ENCODE measurements at regions not wholly inside any gene's neighbourhood (a gene's known extent, or its start where the extent isn't known, plus 50 kb on each side); places are given as distances from the start of the nearest gene placed in this dataset.
"Not testable (repeated sequence)": the region's sequence is repeated elsewhere in the genome, so short reads cannot be mapped to it uniquely, and the experiment has no call there.

DNA sequence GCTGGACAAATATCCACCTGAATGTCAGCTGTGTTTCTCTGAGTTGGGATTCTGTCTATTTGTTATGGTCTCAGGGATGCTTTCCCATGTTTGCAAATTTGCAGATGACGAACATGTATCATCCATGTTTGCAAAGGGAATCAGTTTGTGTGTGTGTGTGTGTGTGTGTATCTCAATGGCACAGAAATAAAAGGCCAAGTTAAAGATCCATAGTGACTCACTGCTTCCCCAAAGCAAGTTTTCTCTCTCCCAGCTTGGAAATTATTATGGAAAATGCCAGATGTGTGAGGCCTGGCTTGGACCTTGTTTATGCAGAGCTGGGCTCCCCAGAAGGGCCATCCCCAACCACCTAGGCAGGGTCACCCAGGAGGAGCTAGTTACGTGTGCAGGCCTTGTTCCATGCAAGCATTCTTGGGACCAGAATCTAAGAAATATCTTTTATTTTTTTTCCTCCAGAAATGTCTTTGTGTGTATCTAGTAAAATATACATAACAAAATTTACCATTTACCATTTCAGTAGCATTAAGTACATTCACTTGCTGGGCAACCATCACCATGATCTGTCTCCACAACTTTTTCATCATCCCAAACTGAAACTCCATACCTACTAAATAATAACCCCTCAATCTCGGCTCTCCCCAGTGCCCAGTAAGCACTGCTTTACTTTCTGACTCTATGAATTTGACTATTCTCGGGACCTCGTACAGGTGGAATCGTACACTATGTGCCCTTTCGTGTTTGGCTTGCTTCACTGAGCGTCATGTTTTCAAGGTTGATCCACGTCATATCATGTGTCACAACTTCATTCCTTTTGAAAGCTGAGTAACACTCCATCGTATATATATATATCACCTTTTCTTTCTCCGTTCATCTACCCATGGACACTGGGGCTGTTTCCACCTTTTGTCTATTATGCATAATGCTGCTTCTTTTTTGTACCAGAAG lies 56.6 kb upstream of the WNT7B start:
- no peak for DNase-seq
- POLR2A ChIA-PET (ENCODE audit: unreplicated experiment): no interaction called here
- peaks cover 5% of the 10 kb centered on the region; the same call in 1 of the 2 replicates for H3K79me2 ChIP-seq (ENCODE audit: low read depth)
- no peaks in the 10 kb centered on the region for H4K20me1 ChIP-seq (ENCODE audit: insufficient read depth)
- H3K36me3 ChIP-seq (ENCODE audit: low read depth): no peaks in the 10 kb centered on the region
- intact Hi-C loops (cut with micrococcal nuclease; ENCODE audit: unreplicated experiment): no loop called here
- H3K9me2 ChIP-seq (ENCODE audit: insufficient read depth): no peaks in the 10 kb centered on the region
- peaks cover 15% of the 10 kb centered on the region for H3K4me1 ChIP-seq (replicated peaks; ENCODE audit: insufficient read depth)
- TF ChIP-seq, protein P1, sequence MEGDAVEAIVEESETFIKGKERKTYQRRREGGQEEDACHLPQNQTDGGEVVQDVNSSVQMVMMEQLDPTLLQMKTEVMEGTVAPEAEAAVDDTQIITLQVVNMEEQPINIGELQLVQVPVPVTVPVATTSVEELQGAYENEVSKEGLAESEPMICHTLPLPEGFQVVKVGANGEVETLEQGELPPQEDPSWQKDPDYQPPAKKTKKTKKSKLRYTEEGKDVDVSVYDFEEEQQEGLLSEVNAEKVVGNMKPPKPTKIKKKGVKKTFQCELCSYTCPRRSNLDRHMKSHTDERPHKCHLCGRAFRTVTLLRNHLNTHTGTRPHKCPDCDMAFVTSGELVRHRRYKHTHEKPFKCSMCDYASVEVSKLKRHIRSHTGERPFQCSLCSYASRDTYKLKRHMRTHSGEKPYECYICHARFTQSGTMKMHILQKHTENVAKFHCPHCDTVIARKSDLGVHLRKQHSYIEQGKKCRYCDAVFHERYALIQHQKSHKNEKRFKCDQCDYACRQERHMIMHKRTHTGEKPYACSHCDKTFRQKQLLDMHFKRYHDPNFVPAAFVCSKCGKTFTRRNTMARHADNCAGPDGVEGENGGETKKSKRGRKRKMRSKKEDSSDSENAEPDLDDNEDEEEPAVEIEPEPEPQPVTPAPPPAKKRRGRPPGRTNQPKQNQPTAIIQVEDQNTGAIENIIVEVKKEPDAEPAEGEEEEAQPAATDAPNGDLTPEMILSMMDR (conservative IDR thresholded peaks at IDR 0.05): no peak
- TF ChIP-seq EZH2 (IDR thresholded peaks at IDR 0.05; ENCODE audit: low read depth): no peak
- no TSS peak for BruUV-seq (replicated peaks)
- CTCF ChIA-PET: no interaction called here
- H3K9me3 ChIP-seq (ENCODE audit: insufficient read depth, low read depth): no peaks in the 10 kb centered on the region
- H3K27me3 ChIP-seq (ENCODE audit: insufficient read depth, low read depth): no peaks in the 10 kb centered on the region
- no peak overlapping the region for H2AFZ ChIP-seq
- no peak overlapping the region for H3K27ac ChIP-seq
- no peak overlapping the region for H3K4me2 ChIP-seq
- H3K4me3 ChIP-seq: no peak overlapping the region
- H3F3A ChIP-seq (ENCODE audit: insufficient read depth, low read depth): peaks cover 27% of the 10 kb centered on the region

DNA sequence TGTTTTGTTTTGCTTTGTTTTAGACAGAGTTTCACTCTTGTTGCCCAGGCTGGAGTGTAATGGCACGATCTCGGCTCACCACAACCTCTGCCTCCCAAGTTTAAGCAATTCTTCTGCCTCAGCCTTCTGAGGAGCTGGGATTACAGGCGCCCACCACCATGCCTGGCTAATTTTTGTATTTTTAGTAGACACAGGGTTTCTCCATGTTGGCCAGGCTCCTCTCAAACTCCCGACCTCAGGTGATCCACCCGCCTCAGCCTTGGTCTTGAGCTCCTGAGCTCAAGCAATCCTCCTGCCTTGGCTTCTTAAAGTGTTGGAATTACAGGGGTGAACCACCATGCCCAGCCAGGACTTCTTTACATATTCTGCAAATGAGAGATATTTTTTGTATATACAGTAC lies 57.5 kb upstream of the WNT7B start:
- H3K79me2 ChIP-seq (ENCODE audit: low read depth); H3K36me3 ChIP-seq (ENCODE audit: low read depth); H3K27ac ChIP-seq; H2AFZ ChIP-seq; H4K20me1 ChIP-seq (ENCODE audit: insufficient read depth); DNase-seq; intact Hi-C loops (cut with micrococcal nuclease; ENCODE audit: unreplicated experiment); BruUV-seq (replicated peaks); H3K9me3 ChIP-seq (ENCODE audit: insufficient read depth, low read depth); H3K9me2 ChIP-seq (ENCODE audit: insufficient read depth); H3K27me3 ChIP-seq (ENCODE audit: insufficient read depth, low read depth): not testable (repeated sequence)
- Histone ChIP-seq H3F3A (ENCODE audit: insufficient read depth, low read depth) (peaks cover 32% of the 10 kb centered on the region), H3K4me3 (peak overlapping the region; percentile 74; the same call in 1 of the 2 replicates), H3K4me2 (peak overlapping the region; percentile 91), H3K4me1 (replicated peaks; ENCODE audit: insufficient read depth) (peaks cover 15% of the 10 kb centered on the region)
- ChIA-PET POLR2A (ENCODE audit: unreplicated experiment) (interaction anchor here (0.8 kb wide), 1 partner anchor 35 kb away, joined by 3 read pairs; no protein-coding TSS in a partner anchor), CTCF (interaction anchor here (1.2 kb wide), 1 partner anchor 15 kb away, joined by 3 read pairs; no protein-coding TSS in a partner anchor)

DNA sequence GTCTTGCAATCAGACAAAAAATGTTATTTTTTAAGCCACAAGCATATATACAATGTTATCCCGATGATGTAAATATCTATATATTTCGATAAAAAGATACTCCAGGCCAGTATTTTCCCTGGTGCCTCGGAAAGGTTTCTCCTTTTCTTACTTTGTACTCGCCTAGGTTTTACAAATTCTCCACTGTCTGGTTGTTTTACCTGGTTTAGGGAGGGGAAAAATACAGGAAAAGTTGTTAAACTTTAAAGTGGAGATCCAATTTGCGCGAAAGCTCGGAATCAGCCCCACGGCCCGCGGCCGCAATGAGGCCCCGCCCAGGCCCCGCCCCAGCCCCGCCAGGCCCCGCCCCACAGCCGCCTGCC lies 58.4 kb upstream of the WNT7B start:
- DNase-seq: no peak
- Histone ChIP-seq H2AFZ (peak overlapping the region; percentile 95), H3K9me2 (ENCODE audit: insufficient read depth) (no peaks in the 10 kb centered on the region), H3K4me3 (peak overlapping the region; percentile 74), H3F3A (ENCODE audit: insufficient read depth, low read depth) (peaks cover 38% of the 10 kb centered on the region), H3K36me3 (ENCODE audit: low read depth) (no peaks in the 10 kb centered on the region), H3K27ac (peak overlapping the region; percentile 66), H3K4me1 (replicated peaks; ENCODE audit: insufficient read depth) (peaks cover 15% of the 10 kb centered on the region), H4K20me1 (ENCODE audit: insufficient read depth) (no peaks in the 10 kb centered on the region), H3K4me2 (peak overlapping the region; percentile 91), H3K27me3 (ENCODE audit: insufficient read depth, low read depth) (no peaks in the 10 kb centered on the region), H3K79me2 (ENCODE audit: low read depth) (peaks cover 5% of the 10 kb centered on the region; the same call in 1 of the 2 replicates), H3K9me3 (ENCODE audit: insufficient read depth, low read depth) (no peaks in the 10 kb centered on the region)
- CTCF ChIA-PET: interaction anchor here (0.6 to 2.9 kb wide), 4 partner anchors 16 to 544 kb away, joined by 3 to 28 read pairs (median 10); no protein-coding TSS in a partner anchor
- intact Hi-C loops (cut with micrococcal nuclease; ENCODE audit: unreplicated experiment): loop anchor here (1.0 to 5.0 kb wide), 3 partner anchors 22 to 38 kb away; no protein-coding TSS in a partner anchor
- TF ChIP-seq, protein P1 (conservative IDR thresholded peaks at IDR 0.05): no peak
- TF ChIP-seq EZH2 (IDR thresholded peaks at IDR 0.05; ENCODE audit: low read depth): no peak
- BruUV-seq (replicated peaks): TSS peak; percentile 93
- POLR2A ChIA-PET (ENCODE audit: unreplicated experiment): interaction anchor here (0.6 to 1.0 kb wide), 5 partner anchors 18 to 430 kb away, joined by 5 to 21 read pairs (median 8); no protein-coding TSS in a partner anchor
